MCF 10A (cell line): ENCODE measurements at regions not wholly inside any gene's neighbourhood (a gene's known extent, or its start where the extent isn't known, plus 50 kb on each side); places are given as distances from the start of the nearest gene placed in this dataset.

Experiments used
- BruUV-seq: library from RNA; stranded (reverse); fragments of 400-500 nt; replicated peaks from 2 replicates; lab custom pipeline; 2021; lab: Mats Ljungman, UMichigan
- CTCF ChIA-PET: fragments of 300-600 bp; sonication (Branson Sonifier 250); formaldehyde crosslinking; extraction: SDS; loops from one replicate; lab custom pipeline; 2021; ENCODE audit warnings: antibody characterized with exemption, inconsistent platforms; lab: Yijun Ruan, JAX
- POLR2A ChIA-PET: fragments of 300-600, 350-650 bp; sonication (Branson Sonifier 250); formaldehyde crosslinking; extraction: SDS; loops from one replicate; lab custom pipeline; 2020; ENCODE audit warnings: antibody characterized with exemption, inconsistent platforms; lab: Yijun Ruan, JAX
- DNase-seq: peaks from one replicate; pipeline ENCODE4 v3.0.0-alpha.2; 2018; ENCODE audit not compliant: unreplicated experiment
- H3K27ac Mint-ChIP-seq: one replicate; pipeline ENCODE4 v1.8.0; 2022; ENCODE audit warnings: mild to moderate bottlenecking, low read depth, mixed read lengths; ENCODE audit not compliant: unreplicated experiment
- H3K27me3 Mint-ChIP-seq: one replicate; pipeline ENCODE4 v1.8.0; 2022; ENCODE audit warnings: mixed read lengths; ENCODE audit not compliant: insufficient read depth, unreplicated experiment
- H3K36me3 Mint-ChIP-seq: one replicate; pipeline ENCODE4 v1.8.0; 2022; ENCODE audit warnings: mild to moderate bottlenecking, moderate library complexity, mixed read lengths; ENCODE audit not compliant: insufficient read depth, unreplicated experiment
- H3K4me1 Mint-ChIP-seq: one replicate; pipeline ENCODE4 v1.8.0; 2022; ENCODE audit warnings: mixed read lengths; ENCODE audit not compliant: insufficient read depth, unreplicated experiment
- H3K4me3 Mint-ChIP-seq: one replicate; pipeline ENCODE4 v1.8.0; 2022; ENCODE audit warnings: mild to moderate bottlenecking, moderate library complexity, mixed read lengths; ENCODE audit not compliant: unreplicated experiment
- H3K9me3 Mint-ChIP-seq: one replicate; pipeline ENCODE4 v1.8.0; 2022; ENCODE audit warnings: mixed read lengths; ENCODE audit not compliant: unreplicated experiment
- CTCF ChIP-seq: fragments of 200-600 bp; IDR thresholded peaks from one replicate; pipeline ENCODE4 v1.8.0; 2022; ENCODE audit warnings: antibody characterized with exemption, mild to moderate bottlenecking; ENCODE audit not compliant: unreplicated experiment
- intact Hi-C: fragments of 100-400 bp; cut with micrococcal nuclease; formaldehyde crosslinking; loops from 2 replicates; pipeline ENCODE4 v1.14.1; 2022

- Mint-ChIP-seq H3K36me3 (no peaks in the 10 kb centered on the region), H3K27me3 (peaks cover 69% of the 10 kb centered on the region), H3K4me1 (no peaks in the 10 kb centered on the region), H3K27ac (no peak overlapping the region), H3K9me3 (no peaks in the 10 kb centered on the region), H3K4me3 (no peak overlapping the region)
- no peak for TF ChIP-seq CTCF
- intact Hi-C loops, result no loop called here
- CTCF ChIA-PET, result interaction anchor here (0.9 kb wide), 1 partner anchor 943 kb away, joined by 3 read pairs; no protein-coding TSS in a partner anchor
- no peak for DNase-seq
- BruUV-seq, result no TSS peak
- POLR2A ChIA-PET, result interaction anchor here (0.7 kb wide), 1 partner anchor 453 kb away, joined by 3 read pairs; no protein-coding TSS in a partner anchor
Observed at GRCh38 chr5:87786471-87786870, 373.7 kb upstream of the CCNH start.

GRCh38 chr5:87785554-87786335, 373.0 kb upstream of the CCNH start:
- H3K4me1 Mint-ChIP-seq, result no peaks in the 10 kb centered on the region
- CTCF ChIA-PET, result interaction anchor here (0.9 kb wide), 1 partner anchor 944 kb away, joined by 3 read pairs; no protein-coding TSS in a partner anchor
- H3K36me3 Mint-ChIP-seq, result no peaks in the 10 kb centered on the region
- H3K9me3 Mint-ChIP-seq, result no peaks in the 10 kb centered on the region
- no peak overlapping the region for H3K4me3 Mint-ChIP-seq
- POLR2A ChIA-PET, result interaction anchor here (0.7 kb wide), 1 partner anchor 454 kb away, joined by 3 read pairs; no protein-coding TSS in a partner anchor
- no peak overlapping the region for H3K27ac Mint-ChIP-seq
- intact Hi-C loops, result no loop called here
- no TSS peak for BruUV-seq
- no peak for TF ChIP-seq CTCF
- no peak for DNase-seq
- H3K27me3 Mint-ChIP-seq, result peaks cover 76% of the 10 kb centered on the region

- H3K27ac Mint-ChIP-seq, result no peak overlapping the region
- peaks cover 78% of the 10 kb centered on the region for H3K27me3 Mint-ChIP-seq
- no TSS peak for BruUV-seq
- DNase-seq, result no peak
- H3K4me3 Mint-ChIP-seq, result no peak overlapping the region
- ChIA-PET CTCF (interaction anchor here (0.7 kb wide), 1 partner anchor 17 kb away, joined by 3 read pairs; no protein-coding TSS in a partner anchor), POLR2A (no interaction called here)
- H3K9me3 Mint-ChIP-seq, result no peaks in the 10 kb centered on the region
- H3K4me1 Mint-ChIP-seq, result no peaks in the 10 kb centered on the region
- H3K36me3 Mint-ChIP-seq, result no peaks in the 10 kb centered on the region
- TF ChIP-seq CTCF, result no peak
- intact Hi-C loops, result loop anchor here (5.0 kb wide), 2 partner anchors 243 to 358 kb away; no protein-coding TSS in a partner anchor
Observed at GRCh38 chr5:87784879-87785495, 372.3 kb upstream of the CCNH start.

GRCh38 chr5:87784311-87784710, 371.6 kb upstream of the CCNH start:
- CTCF ChIA-PET, result interaction anchor here (0.7 to 7.3 kb wide), 3 partner anchors 16 to 940 kb away, joined by 3 to 107 read pairs (median 3); no protein-coding TSS in a partner anchor
- no peak for DNase-seq
- peaks cover 78% of the 10 kb centered on the region for H3K27me3 Mint-ChIP-seq
- no peak for TF ChIP-seq CTCF
- POLR2A ChIA-PET, result no interaction called here
- no peaks in the 10 kb centered on the region for H3K36me3 Mint-ChIP-seq
- H3K4me1 Mint-ChIP-seq, result no peaks in the 10 kb centered on the region
- no TSS peak for BruUV-seq
- H3K4me3 Mint-ChIP-seq, result no peak overlapping the region
- H3K27ac Mint-ChIP-seq, result no peak overlapping the region
- H3K9me3 Mint-ChIP-seq, result no peaks in the 10 kb centered on the region
- intact Hi-C loops, result loop anchor here (5.0 kb wide), 2 partner anchors 242 to 357 kb away; no protein-coding TSS in a partner anchor
